ENCODE measurements at regions not wholly inside any gene's neighbourhood (a gene's known extent, or its start where the extent isn't known, plus 50 kb on each side); places are given as distances from the start of the nearest gene placed in this dataset.

- Histone ChIP-seq H3K36me3 (no peaks in the 10 kb centered on the region), H3K4me1 (peaks cover 0 to 12% (median 6%) of the 10 kb centered on the region in 4 donors), H3K27me3 (no peaks in the 10 kb centered on the region), H3K27ac (replicated peaks in 1 of 4) (no peak overlapping the region), H3K4me3 (no peak overlapping the region), H3K9me3 (no peaks in the 10 kb centered on the region)
- no peak for DNase-seq (ENCODE audit: extremely low spot score)
- TF ChIP-seq EP300 (IDR thresholded peaks at IDR 0.05): no peak
- TF ChIP-seq POLR2AphosphoS5 (IDR thresholded peaks at IDR 0.05): no peak
- no peak for TF ChIP-seq POLR2A (IDR thresholded peaks at IDR 0.05; ENCODE audit: low read depth)
- TF ChIP-seq CTCF (IDR thresholded peaks at IDR 0.05): no peak
- WGBS: 90% methylated on average over 10 of the region's 10 CpGs
- intact Hi-C loops (cut with DNase I): no loop called here
These were observed 92.1 kb upstream of the FGFR2 start for GRCh38 chr10:121690152-121690848.

- TF ChIP-seq CTCF (IDR thresholded peaks at IDR 0.05) (no peak), POLR2A (IDR thresholded peaks at IDR 0.05; ENCODE audit: low read depth) (no peak)
- intact Hi-C loops (cut with DNase I): no loop called here
- Histone ChIP-seq H3K4me3 (no peak overlapping the region), H3K9me3 (no peaks in the 10 kb centered on the region), H3K27ac (replicated peaks in 1 of 4) (no peak overlapping the region), H3K4me1 (peaks cover 0 to 12% (median 6%) of the 10 kb centered on the region in 4 donors), H3K36me3 (no peaks in the 10 kb centered on the region), H3K27me3 (no peaks in the 10 kb centered on the region)
- DNase-seq (ENCODE audit: extremely low spot score): no peak
- WGBS: 66% methylated on average over 11 of the region's 11 CpGs
These were observed 89.0 kb upstream of the FGFR2 start for GRCh38 chr10:121687095-121687813.

- intact Hi-C loops (cut with DNase I): no loop called here
- no peak overlapping the region for H3K27ac ChIP-seq (replicated peaks in 1 of 4)
- no peaks in the 10 kb centered on the region for H3K27me3 ChIP-seq
- no peak for DNase-seq (ENCODE audit: extremely low spot score)
- 86% methylated on average over 8 of the region's 8 CpGs for WGBS
- H3K9me3 ChIP-seq: no peaks in the 10 kb centered on the region
- no peaks in the 10 kb centered on the region for H3K36me3 ChIP-seq
- no peak for TF ChIP-seq POLR2AphosphoS5 (IDR thresholded peaks at IDR 0.05)
- no peak for TF ChIP-seq EP300 (IDR thresholded peaks at IDR 0.05)
- no peak for TF ChIP-seq CTCF (IDR thresholded peaks at IDR 0.05)
- TF ChIP-seq POLR2A (IDR thresholded peaks at IDR 0.05; ENCODE audit: low read depth): no peak
- H3K4me3 ChIP-seq: no peak overlapping the region
- H3K4me1 ChIP-seq: peaks cover 0 to 24% (median 18%) of the 10 kb centered on the region in 4 donors
These were observed 86.0 kb upstream of the FGFR2 start for GRCh38 chr10:121684276-121684675.

GRCh38 chr10:121683816-121684215 lies 85.6 kb upstream of the FGFR2 start:
- no peak overlapping the region for H3K27ac ChIP-seq (replicated peaks in 1 of 4)
- no peak for DNase-seq (ENCODE audit: extremely low spot score)
- 85% methylated on average over 7 of the region's 7 CpGs for WGBS
- H3K4me1 ChIP-seq: peaks cover 0 to 24% (median 18%) of the 10 kb centered on the region in 4 donors
- no peaks in the 10 kb centered on the region for H3K27me3 ChIP-seq
- TF ChIP-seq CTCF (IDR thresholded peaks at IDR 0.05): no peak
- no peak for TF ChIP-seq POLR2A (IDR thresholded peaks at IDR 0.05; ENCODE audit: low read depth)
- no peak for TF ChIP-seq EP300 (IDR thresholded peaks at IDR 0.05)
- TF ChIP-seq POLR2AphosphoS5 (IDR thresholded peaks at IDR 0.05): no peak
- intact Hi-C loops (cut with DNase I): no loop called here
- peaks cover 0 to under 1% (median 0%) of the 10 kb centered on the region in 4 donors for H3K9me3 ChIP-seq
- H3K4me3 ChIP-seq: no peak overlapping the region
- no peaks in the 10 kb centered on the region for H3K36me3 ChIP-seq

Measured in esophagus muscularis mucosa (tissue), 4 donors.